ENCODE measurements at regions not wholly inside any gene's neighbourhood (a gene's known extent, or its start where the extent isn't known, plus 50 kb on each side); places are given as distances from the start of the nearest gene placed in this dataset.
"Not testable (repeated sequence)": the region's sequence is repeated elsewhere in the genome, so short reads cannot be mapped to it uniquely, and the experiment has no call there.

GRCh38 chr14:66247662-66248193, 238.4 kb upstream of the CCDC196 start:
- Histone ChIP-seq H3K27me3 (ENCODE audit: insufficient read depth, low read length) (peaks cover 5% of the 10 kb centered on the region; the same call in 1 of the 2 replicates), H3K36me3 (ENCODE audit: insufficient read depth, low read length) (no peaks in the 10 kb centered on the region)

GRCh38 chr14:66248256-66248655, 237.9 kb upstream of the CCDC196 start:
- peaks cover 5% of the 10 kb centered on the region; the same call in 1 of the 2 replicates for H3K27me3 ChIP-seq (ENCODE audit: insufficient read depth, low read length)
- H3K27ac ChIP-seq (ENCODE audit: low read depth, low read length), result no peak overlapping the region
- no peak overlapping the region for H2AFZ ChIP-seq (ENCODE audit: low read length, unreplicated experiment)
- no peaks in the 10 kb centered on the region for H3K36me3 ChIP-seq (ENCODE audit: insufficient read depth, low read length)
- H3K4me3 ChIP-seq (ENCODE audit: low read depth, low read length), result no peak overlapping the region
- H3K4me1 ChIP-seq (ENCODE audit: control insufficient read depth, insufficient read depth, low read length, unreplicated experiment), result no peaks in the 10 kb centered on the region
- H3K79me2 ChIP-seq (ENCODE audit: control insufficient read depth, insufficient read depth, low read length, unreplicated experiment), result no peaks in the 10 kb centered on the region

More at GRCh38 chr14:66247662-66248193, 238.4 kb upstream of the CCDC196 start:
- no peak overlapping the region for H2AFZ ChIP-seq (ENCODE audit: low read length, unreplicated experiment)
- no peak overlapping the region for H3K27ac ChIP-seq (ENCODE audit: low read depth, low read length)
- H3K4me1 ChIP-seq (ENCODE audit: control insufficient read depth, insufficient read depth, low read length, unreplicated experiment), result no peaks in the 10 kb centered on the region
- no peaks in the 10 kb centered on the region for H3K79me2 ChIP-seq (ENCODE audit: control insufficient read depth, insufficient read depth, low read length, unreplicated experiment)
- H3K4me3 ChIP-seq (ENCODE audit: low read depth, low read length), result no peak overlapping the region

DNA sequence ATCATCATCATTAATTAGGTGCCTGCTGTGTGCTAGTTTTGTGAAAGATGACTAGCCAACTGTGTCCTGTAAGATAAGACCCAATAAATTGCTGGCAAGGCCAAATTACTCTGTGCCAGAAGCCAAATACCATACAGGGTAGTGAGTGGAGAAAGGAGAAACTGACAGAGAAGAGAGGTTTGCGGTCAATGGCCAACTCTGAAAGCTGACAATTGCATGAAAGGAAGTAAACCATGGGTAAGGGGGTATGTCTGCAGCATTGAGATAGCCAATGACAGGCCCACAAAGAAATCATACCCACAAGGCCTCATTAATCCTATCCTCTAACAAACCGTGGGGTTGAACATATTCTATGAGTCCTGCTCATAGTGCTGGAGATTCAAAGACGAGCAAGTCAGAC, 236.6 kb upstream of the CCDC196 start:
- H3K27me3 ChIP-seq (ENCODE audit: insufficient read depth, low read length), result peaks cover 5% of the 10 kb centered on the region; the same call in 1 of the 2 replicates
- no peaks in the 10 kb centered on the region for H3K36me3 ChIP-seq (ENCODE audit: insufficient read depth, low read length)
- H3K4me1 ChIP-seq (ENCODE audit: control insufficient read depth, insufficient read depth, low read length, unreplicated experiment), result no peaks in the 10 kb centered on the region
- H3K27ac ChIP-seq (ENCODE audit: low read depth, low read length), result no peak overlapping the region
- no peak overlapping the region for H3K4me3 ChIP-seq (ENCODE audit: low read depth, low read length)
- H3K79me2 ChIP-seq (ENCODE audit: control insufficient read depth, insufficient read depth, low read length, unreplicated experiment), result no peaks in the 10 kb centered on the region
- H2AFZ ChIP-seq (ENCODE audit: low read length, unreplicated experiment), result no peak overlapping the region

DNA sequence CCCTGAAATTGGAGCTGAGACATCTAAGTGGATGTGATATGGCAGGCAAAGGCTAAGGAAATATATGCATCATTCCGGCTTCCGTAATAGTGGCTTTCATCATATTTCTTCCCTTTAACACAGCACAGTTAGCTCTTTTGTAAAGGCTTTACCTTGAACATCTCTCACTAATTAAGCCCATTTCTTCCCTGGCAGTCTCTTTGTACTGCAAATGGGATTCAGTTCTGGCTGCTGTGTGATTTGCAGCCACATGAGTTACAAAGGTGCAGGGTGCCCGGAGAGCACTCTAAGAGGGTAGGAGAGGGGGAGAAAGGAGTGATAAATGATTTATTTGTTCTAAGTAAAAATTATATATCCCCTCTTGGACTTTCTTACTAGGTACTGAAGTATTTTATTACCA, 232.1 kb upstream of the CCDC196 start:
- no peak overlapping the region for H3K27ac ChIP-seq (ENCODE audit: low read depth, low read length)
- H3K4me1 ChIP-seq (ENCODE audit: control insufficient read depth, insufficient read depth, low read length, unreplicated experiment), result no peaks in the 10 kb centered on the region
- no peak overlapping the region for H2AFZ ChIP-seq (ENCODE audit: low read length, unreplicated experiment)
- H3K27me3 ChIP-seq (ENCODE audit: insufficient read depth, low read length), result peaks cover 5% of the 10 kb centered on the region; the same call in 1 of the 2 replicates
- H3K4me3 ChIP-seq (ENCODE audit: low read depth, low read length), result no peak overlapping the region
- H3K36me3 ChIP-seq (ENCODE audit: insufficient read depth, low read length), result no peaks in the 10 kb centered on the region
- H3K79me2 ChIP-seq (ENCODE audit: control insufficient read depth, insufficient read depth, low read length, unreplicated experiment), result no peaks in the 10 kb centered on the region

DNA sequence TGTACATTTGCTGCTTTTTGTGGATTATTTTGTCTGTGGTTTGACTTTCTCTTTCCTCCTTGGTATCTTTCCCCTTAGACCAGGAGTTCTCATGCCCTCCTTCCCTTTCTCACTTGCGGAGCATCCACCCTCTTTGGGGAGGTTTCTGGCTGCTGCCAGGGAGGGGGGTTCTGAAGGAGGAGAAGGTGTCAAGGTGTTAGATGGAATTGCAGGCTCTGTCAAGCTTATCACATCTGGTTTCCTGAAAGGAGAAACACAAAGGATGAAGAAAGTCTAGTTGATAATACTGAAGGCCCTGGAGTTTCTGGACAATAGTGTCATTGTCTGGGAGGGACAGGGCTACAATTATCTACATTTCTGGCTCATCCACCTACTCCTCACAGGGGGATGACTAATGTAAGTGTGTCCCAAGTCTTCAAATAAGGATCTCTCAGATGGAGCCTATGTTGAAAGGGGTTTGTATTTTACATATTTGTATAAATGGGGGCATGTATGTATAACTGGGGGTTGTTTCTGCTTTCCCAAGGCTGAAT, 217.3 kb upstream of the CCDC196 start:
- Histone ChIP-seq H2AFZ (ENCODE audit: low read length, unreplicated experiment) (no peak overlapping the region), H3K4me1 (ENCODE audit: control insufficient read depth, insufficient read depth, low read length, unreplicated experiment) (no peaks in the 10 kb centered on the region), H3K4me3 (ENCODE audit: low read depth, low read length) (no peak overlapping the region), H3K27ac (ENCODE audit: low read depth, low read length) (no peak overlapping the region), H3K36me3 (ENCODE audit: insufficient read depth, low read length) (no peaks in the 10 kb centered on the region), H3K79me2 (ENCODE audit: control insufficient read depth, insufficient read depth, low read length, unreplicated experiment) (no peaks in the 10 kb centered on the region), H3K27me3 (ENCODE audit: insufficient read depth, low read length) (no peaks in the 10 kb centered on the region)

DNA sequence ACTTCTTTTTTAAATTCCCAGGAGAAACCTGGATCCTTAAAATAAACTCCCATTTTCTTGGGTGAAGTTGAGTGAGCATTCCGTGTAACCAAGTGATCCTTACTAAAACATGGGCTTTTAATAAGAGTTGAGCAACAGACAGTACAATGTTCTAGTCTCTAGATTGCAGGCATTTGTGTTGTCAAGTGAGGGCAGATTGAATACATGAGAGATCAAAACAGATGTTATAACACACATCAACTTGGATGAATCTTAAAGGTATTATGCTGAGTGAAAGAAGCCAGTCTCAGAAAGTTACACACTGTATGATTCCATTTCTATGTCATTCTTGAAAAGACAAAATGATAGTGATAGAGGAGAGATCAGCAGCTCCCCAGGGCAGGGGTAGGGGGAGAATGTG, 213.9 kb upstream of the CCDC196 start:
- H3K27ac ChIP-seq (ENCODE audit: low read depth, low read length), result no peak overlapping the region
- H3K27me3 ChIP-seq (ENCODE audit: insufficient read depth, low read length), result no peaks in the 10 kb centered on the region
- no peaks in the 10 kb centered on the region for H3K4me1 ChIP-seq (ENCODE audit: control insufficient read depth, insufficient read depth, low read length, unreplicated experiment)
- H2AFZ ChIP-seq (ENCODE audit: low read length, unreplicated experiment), result no peak overlapping the region
- no peak overlapping the region for H3K4me3 ChIP-seq (ENCODE audit: low read depth, low read length)
- no peaks in the 10 kb centered on the region for H3K36me3 ChIP-seq (ENCODE audit: insufficient read depth, low read length)
- H3K79me2 ChIP-seq (ENCODE audit: control insufficient read depth, insufficient read depth, low read length, unreplicated experiment), result no peaks in the 10 kb centered on the region

DNA sequence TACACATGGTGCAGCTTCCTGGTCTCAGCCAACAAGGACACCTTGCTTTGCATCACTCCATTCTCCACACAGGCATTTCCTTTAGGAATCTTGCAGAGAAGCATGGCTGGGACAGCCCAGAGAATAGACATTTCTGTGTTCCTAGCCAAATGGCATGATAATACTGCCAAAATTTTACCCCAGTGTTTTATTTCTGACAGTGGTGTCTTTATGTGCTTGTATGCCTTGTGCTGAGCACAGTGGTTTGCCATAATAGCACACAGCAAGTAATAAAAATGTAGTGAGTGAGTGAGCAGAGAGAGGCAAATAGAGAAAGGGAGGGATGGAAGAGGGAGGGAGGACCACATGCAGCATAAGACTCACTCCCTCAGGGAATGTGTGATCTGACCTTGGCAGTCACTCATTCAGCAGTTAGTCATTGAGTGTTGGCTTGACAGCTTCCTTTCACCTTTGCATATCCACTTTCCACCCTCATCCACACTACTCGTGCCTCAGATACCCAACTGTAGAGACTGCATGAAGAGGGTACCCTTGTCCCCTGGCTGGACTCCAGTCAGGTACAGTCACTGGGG, 212.8 kb upstream of the CCDC196 start:
- H3K4me3 ChIP-seq (ENCODE audit: low read depth, low read length), result no peak overlapping the region
- H3K4me1 ChIP-seq (ENCODE audit: control insufficient read depth, insufficient read depth, low read length, unreplicated experiment), result no peaks in the 10 kb centered on the region
- no peaks in the 10 kb centered on the region for H3K79me2 ChIP-seq (ENCODE audit: control insufficient read depth, insufficient read depth, low read length, unreplicated experiment)
- no peak overlapping the region for H2AFZ ChIP-seq (ENCODE audit: low read length, unreplicated experiment)
- no peak overlapping the region for H3K27ac ChIP-seq (ENCODE audit: low read depth, low read length)
- no peaks in the 10 kb centered on the region for H3K27me3 ChIP-seq (ENCODE audit: insufficient read depth, low read length)
- no peaks in the 10 kb centered on the region for H3K36me3 ChIP-seq (ENCODE audit: insufficient read depth, low read length)

GRCh38 chr14:66278418-66278817, 207.8 kb upstream of the CCDC196 start:
- H3K4me1 ChIP-seq (ENCODE audit: control insufficient read depth, insufficient read depth, low read length, unreplicated experiment); H3K4me3 ChIP-seq (ENCODE audit: low read depth, low read length); H3K27ac ChIP-seq (ENCODE audit: low read depth, low read length); H2AFZ ChIP-seq (ENCODE audit: low read length, unreplicated experiment); H3K27me3 ChIP-seq (ENCODE audit: insufficient read depth, low read length); H3K79me2 ChIP-seq (ENCODE audit: control insufficient read depth, insufficient read depth, low read length, unreplicated experiment); H3K36me3 ChIP-seq (ENCODE audit: insufficient read depth, low read length): not testable (repeated sequence)

DNA sequence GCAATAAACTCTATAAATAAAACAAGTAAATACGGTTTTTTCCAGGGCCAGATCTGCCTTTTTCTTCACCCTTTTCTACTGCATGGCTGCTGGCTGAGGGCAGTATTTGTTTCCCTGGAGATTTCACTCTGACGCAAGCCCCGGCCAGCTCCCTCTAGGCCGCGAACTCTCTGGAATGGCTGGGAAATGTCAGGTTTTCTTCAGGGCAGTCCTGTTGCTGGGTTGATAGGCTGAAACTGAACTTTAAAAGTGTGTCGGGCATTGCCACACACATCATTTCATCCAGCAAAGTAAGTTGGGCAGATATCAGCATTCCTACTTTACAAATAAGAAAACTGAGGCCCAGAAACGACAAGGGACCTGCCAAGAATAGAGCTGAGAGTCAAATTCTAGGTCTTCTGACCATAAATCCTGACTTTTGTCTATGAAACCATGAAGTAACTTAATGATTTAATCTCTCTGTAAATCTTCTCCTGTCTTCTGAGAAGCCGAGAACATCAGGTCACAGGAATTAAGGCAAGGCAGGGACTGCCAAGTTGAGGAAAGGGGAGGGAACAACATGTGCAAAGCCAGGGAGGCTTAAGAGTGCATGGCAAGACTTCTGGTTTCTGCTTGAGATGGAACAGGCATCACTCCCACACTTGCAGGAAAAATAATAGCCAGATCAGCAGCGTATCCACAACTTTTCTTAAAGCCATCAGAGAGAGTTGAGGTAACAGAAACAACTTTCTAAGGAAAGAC, 205.0 kb upstream of the CCDC196 start:
- no peaks in the 10 kb centered on the region for H3K27me3 ChIP-seq (ENCODE audit: insufficient read depth, low read length)
- no peaks in the 10 kb centered on the region for H3K4me1 ChIP-seq (ENCODE audit: control insufficient read depth, insufficient read depth, low read length, unreplicated experiment)
- no peaks in the 10 kb centered on the region for H3K79me2 ChIP-seq (ENCODE audit: control insufficient read depth, insufficient read depth, low read length, unreplicated experiment)
- no peak overlapping the region for H2AFZ ChIP-seq (ENCODE audit: low read length, unreplicated experiment)
- H3K27ac ChIP-seq (ENCODE audit: low read depth, low read length), result no peak overlapping the region
- no peak overlapping the region for H3K4me3 ChIP-seq (ENCODE audit: low read depth, low read length)
- no peaks in the 10 kb centered on the region for H3K36me3 ChIP-seq (ENCODE audit: insufficient read depth, low read length)

- H3K4me1 ChIP-seq (ENCODE audit: control insufficient read depth, insufficient read depth, low read length, unreplicated experiment), result no peaks in the 10 kb centered on the region
- H3K27me3 ChIP-seq (ENCODE audit: insufficient read depth, low read length), result no peaks in the 10 kb centered on the region
- no peaks in the 10 kb centered on the region for H3K36me3 ChIP-seq (ENCODE audit: insufficient read depth, low read length)
- no peak overlapping the region for H3K4me3 ChIP-seq (ENCODE audit: low read depth, low read length)
- H3K79me2 ChIP-seq (ENCODE audit: control insufficient read depth, insufficient read depth, low read length, unreplicated experiment), result no peaks in the 10 kb centered on the region
- H3K27ac ChIP-seq (ENCODE audit: low read depth, low read length), result no peak overlapping the region
- H2AFZ ChIP-seq (ENCODE audit: low read length, unreplicated experiment), result no peak overlapping the region
These were observed 201.8 kb upstream of the CCDC196 start for GRCh38 chr14:66284346-66284745.

DNA sequence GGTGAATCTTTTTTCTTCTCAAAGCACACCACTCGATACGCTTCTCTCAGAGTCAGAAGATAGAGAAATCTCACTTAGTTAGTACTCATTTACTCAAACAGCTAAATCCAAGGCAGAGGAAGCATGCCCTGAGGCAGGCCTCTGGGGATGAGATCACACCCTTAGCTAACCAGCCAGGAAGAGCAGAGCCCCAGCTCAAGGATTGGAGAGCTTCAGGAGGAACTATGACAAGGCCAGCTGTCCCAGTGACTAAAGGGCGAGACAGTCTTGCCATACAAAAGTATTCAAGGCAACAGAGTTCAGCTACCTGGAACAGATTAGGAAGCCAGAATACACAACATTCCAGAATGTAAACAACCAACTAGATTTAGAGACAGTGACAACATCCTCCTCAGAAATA, 197.7 kb upstream of the CCDC196 start:
- H3K79me2 ChIP-seq (ENCODE audit: control insufficient read depth, insufficient read depth, low read length, unreplicated experiment), result no peaks in the 10 kb centered on the region

More for the DNA sequence above, 197.7 kb upstream of the CCDC196 start:
- Histone ChIP-seq H3K27ac (ENCODE audit: low read depth, low read length) (no peak overlapping the region), H3K4me3 (ENCODE audit: low read depth, low read length) (no peak overlapping the region), H3K4me1 (ENCODE audit: control insufficient read depth, insufficient read depth, low read length, unreplicated experiment) (no peaks in the 10 kb centered on the region), H3K27me3 (ENCODE audit: insufficient read depth, low read length) (no peaks in the 10 kb centered on the region), H2AFZ (ENCODE audit: low read length, unreplicated experiment) (no peak overlapping the region), H3K36me3 (ENCODE audit: insufficient read depth, low read length) (no peaks in the 10 kb centered on the region)

All from ACC112 (cell line).